ENCODE measurements at regions not wholly inside any gene's neighbourhood (a gene's known extent, or its start where the extent isn't known, plus 50 kb on each side); places are given as distances from the start of the nearest gene placed in this dataset.

- no peak overlapping the region for H3K4me3 ChIP-seq (ENCODE audit: low read depth, low read length)
- TF ChIP-seq CTCF (IDR thresholded peaks at IDR 0.05; ENCODE audit: insufficient read depth, low read depth, low read length, missing control alignments), result no peak
- no peak for DNase-seq (ENCODE audit: low read depth)
Observed at GRCh38 chr6:79762370-79762769, 131.2 kb downstream of the SH3BGRL2 start.

GRCh38 chr6:79756496-79756895 lies 125.4 kb downstream of the SH3BGRL2 start:
- no peak overlapping the region for H3K4me3 ChIP-seq (ENCODE audit: low read depth, low read length)
- DNase-seq (ENCODE audit: low read depth), result no peak
- no peak for TF ChIP-seq CTCF (IDR thresholded peaks at IDR 0.05; ENCODE audit: insufficient read depth, low read depth, low read length, missing control alignments)

GRCh38 chr6:79755967-79756366 lies 124.8 kb downstream of the SH3BGRL2 start:
- TF ChIP-seq CTCF (IDR thresholded peaks at IDR 0.05; ENCODE audit: insufficient read depth, low read depth, low read length, missing control alignments), result no peak
- H3K4me3 ChIP-seq (ENCODE audit: low read depth, low read length), result no peak overlapping the region
- DNase-seq (ENCODE audit: low read depth), result no peak
